Lower leg skin (tissue), 3 donors: ENCODE measurements at regions not wholly inside any gene's neighbourhood (a gene's known extent, or its start where the extent isn't known, plus 50 kb on each side); places are given as distances from the start of the nearest gene placed in this dataset.

Source experiments
- POLR2A ChIP-seq, 2 donors: fragments of 450-650 bp; IDR thresholded peaks; one replicate each; pipeline ENCODE4 v1.6.1; 2016 to 2017; ENCODE audit warnings: antibody characterized with exemption in 2 of 2, mild to moderate bottlenecking in 1 of 2, moderate library complexity in 1 of 2
- TF ChIP-seq, protein P1 (sequence below), 3 donors: fragments of 450-650 bp; IDR thresholded peaks; one replicate each; pipeline ENCODE4 v1.5.1; 2016; ENCODE audit warnings: antibody characterized with exemption in 3 of 3, mild to moderate bottlenecking in 3 of 3, moderate library complexity in 2 of 3

DNA sequence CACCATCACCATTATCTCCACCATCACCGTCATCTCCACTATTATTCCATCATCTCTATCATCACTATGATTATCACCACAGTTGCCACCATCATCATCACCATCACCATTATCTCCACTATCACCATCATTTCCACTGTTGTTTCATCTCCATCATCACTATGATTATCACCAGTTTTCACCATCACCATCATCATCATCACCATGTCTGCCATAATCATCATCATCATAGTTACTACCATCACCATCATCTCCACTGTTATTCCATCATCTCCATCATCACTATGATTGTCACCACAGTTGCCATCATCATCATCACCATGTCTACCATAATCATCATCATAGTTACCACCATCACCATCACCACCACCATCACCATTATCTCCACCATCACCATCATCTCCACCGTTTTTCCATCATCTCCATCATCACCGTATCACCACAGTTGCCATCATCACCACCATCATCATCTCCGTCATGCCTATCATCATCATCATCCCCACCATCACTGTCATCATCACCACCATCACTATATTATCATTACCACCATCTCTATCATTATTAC lies 264.9 kb downstream of the BRD1 start:
- TF ChIP-seq POLR2A (IDR thresholded peaks at IDR 0.05) = no peak
- TF ChIP-seq, protein P1, sequence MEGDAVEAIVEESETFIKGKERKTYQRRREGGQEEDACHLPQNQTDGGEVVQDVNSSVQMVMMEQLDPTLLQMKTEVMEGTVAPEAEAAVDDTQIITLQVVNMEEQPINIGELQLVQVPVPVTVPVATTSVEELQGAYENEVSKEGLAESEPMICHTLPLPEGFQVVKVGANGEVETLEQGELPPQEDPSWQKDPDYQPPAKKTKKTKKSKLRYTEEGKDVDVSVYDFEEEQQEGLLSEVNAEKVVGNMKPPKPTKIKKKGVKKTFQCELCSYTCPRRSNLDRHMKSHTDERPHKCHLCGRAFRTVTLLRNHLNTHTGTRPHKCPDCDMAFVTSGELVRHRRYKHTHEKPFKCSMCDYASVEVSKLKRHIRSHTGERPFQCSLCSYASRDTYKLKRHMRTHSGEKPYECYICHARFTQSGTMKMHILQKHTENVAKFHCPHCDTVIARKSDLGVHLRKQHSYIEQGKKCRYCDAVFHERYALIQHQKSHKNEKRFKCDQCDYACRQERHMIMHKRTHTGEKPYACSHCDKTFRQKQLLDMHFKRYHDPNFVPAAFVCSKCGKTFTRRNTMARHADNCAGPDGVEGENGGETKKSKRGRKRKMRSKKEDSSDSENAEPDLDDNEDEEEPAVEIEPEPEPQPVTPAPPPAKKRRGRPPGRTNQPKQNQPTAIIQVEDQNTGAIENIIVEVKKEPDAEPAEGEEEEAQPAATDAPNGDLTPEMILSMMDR (IDR thresholded peaks at IDR 0.05) = no peak
